Stomach (tissue), 4 donors: ENCODE measurements at regions not wholly inside any gene's neighbourhood (a gene's known extent, or its start where the extent isn't known, plus 50 kb on each side); places are given as distances from the start of the nearest gene placed in this dataset.

Experiments
- CTCF ChIP-seq, 7 experiments: fragments of 450-650 bp in 4 of 7; fragments of 200-600 bp in 3 of 7; sonication (generic) in 3 of 7; IDR thresholded peaks; one replicate each; pipeline ENCODE4 v1.5.1; 2016 to 2019; ENCODE audit warnings: antibody characterized with exemption in 7 of 7, control low read depth in 2 of 7, mild to moderate bottlenecking in 1 of 7
- POLR2A ChIP-seq, 4 donors: fragments of 450-650 bp; IDR thresholded peaks; one replicate each; pipeline ENCODE4 v1.6.1; 2016; ENCODE audit warnings: antibody characterized with exemption in 4 of 4, control low read depth in 2 of 4, mild to moderate bottlenecking in 1 of 4, moderate library complexity in 1 of 4

- TF ChIP-seq CTCF (IDR thresholded peaks at IDR 0.05) (no peak), POLR2A (IDR thresholded peaks at IDR 0.05) (no peak)
Observed at GRCh38 chr2:238505892-238506280, 79.2 kb downstream of the ASB1 start.
